GM19395 (cell line): ENCODE measurements at regions not wholly inside any gene's neighbourhood (a gene's known extent, or its start where the extent isn't known, plus 50 kb on each side); places are given as distances from the start of the nearest gene placed in this dataset.

Experiments used
- ATAC-seq: cut with Tn5 transposase; IDR thresholded peaks from one replicate; pipeline ENCODE4 v1.9.1; 2021; ENCODE audit warnings: mild to moderate bottlenecking, moderate library complexity; ENCODE audit not compliant: unreplicated experiment

DNA sequence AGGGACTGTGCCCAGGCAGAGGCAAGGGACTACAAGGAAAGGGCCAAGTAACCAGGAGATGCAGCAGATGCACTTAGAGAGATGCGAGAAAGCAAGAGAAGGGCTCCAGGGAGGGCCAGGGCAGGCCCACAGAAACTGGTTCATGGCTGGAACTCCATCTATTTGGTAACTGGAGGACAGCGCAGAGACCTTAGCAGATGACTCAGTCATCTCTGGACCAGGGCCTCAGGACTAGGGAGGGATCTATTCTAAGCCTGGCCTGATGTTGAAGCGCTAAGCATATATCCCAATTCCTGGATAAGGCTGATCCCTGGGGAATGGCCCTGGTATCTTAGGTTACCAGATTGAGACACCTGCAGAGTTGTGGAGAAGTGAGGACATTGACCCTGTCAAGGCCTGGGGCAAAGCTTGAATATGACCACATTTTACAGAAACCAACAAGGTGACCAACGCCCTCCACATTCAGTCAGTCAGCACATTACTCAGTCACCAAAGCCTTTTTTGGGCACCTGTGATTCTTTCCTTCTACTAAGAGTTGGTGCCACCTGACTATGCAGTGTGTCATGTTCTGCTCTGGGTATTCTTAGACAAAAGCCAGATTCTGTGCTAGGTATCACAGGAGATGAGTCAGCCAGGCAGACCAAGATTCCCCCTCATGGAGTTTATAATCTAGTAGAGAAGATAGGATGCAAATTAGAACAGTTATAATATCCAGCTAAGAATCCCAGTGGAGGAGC is 68.4 kb upstream of the SLCO3A1 start:
- no peak for ATAC-seq

- ATAC-seq = no peak
Measured at GRCh38 chr15:91787198-91787597, 66.3 kb upstream of the SLCO3A1 start.

DNA sequence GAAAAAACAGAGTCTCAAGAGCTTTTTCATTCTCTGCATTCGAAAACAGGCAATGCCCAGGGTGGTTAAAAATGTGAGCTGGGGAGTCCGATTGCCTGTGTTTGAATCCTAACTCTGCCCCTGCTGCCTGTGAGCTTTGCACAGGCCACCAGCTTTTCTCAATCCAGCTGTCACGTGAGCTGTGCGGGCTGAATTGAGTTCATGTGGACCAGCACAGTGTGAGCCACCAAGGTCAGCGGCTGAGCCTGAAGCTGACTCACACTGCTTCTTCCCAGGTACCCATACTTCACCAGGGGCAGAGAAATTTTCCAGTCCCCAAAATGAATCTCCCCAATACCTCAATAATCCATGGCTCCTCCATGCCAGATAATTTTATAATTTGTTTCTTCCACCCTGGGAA is 64.4 kb upstream of the SLCO3A1 start:
- ATAC-seq = no peak

DNA sequence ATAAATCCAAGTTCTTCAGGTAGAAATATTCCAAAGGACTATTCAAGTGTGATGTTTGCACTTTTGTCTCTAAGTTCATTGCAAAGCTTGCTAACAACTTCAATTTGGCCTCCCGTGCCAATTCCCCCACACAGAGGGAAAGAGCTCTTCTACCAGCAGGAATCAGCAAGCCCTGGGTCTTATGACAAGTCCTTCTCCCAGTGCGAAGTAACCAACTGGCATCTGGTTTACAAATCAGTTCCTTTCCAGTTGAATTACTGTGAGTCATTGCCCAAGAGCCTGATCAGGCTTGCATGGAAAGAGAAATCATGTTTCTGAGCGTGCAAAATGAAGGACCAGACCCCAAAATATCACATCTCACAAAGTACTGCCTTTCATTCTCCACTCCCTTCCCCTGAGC is 62.7 kb upstream of the SLCO3A1 start:
- no peak for ATAC-seq

DNA sequence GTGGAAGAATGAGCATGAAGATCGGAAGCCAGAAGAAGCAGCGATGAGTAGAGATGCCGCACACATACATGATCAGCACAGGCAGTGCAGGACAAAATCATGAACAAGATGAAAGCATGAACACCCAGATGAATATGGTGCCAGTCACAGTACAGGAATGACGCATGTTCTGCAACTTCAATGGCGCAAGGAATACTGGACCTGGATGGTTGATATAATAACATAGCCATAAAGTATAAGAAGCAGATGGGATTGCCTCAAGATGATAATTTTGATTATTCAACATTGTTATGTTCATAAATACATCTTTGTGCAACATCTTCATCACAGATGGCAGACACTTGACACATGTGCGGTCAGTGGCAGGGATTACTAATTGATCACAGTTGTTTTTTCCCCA is 59.7 kb upstream of the SLCO3A1 start:
- no peak for ATAC-seq

DNA sequence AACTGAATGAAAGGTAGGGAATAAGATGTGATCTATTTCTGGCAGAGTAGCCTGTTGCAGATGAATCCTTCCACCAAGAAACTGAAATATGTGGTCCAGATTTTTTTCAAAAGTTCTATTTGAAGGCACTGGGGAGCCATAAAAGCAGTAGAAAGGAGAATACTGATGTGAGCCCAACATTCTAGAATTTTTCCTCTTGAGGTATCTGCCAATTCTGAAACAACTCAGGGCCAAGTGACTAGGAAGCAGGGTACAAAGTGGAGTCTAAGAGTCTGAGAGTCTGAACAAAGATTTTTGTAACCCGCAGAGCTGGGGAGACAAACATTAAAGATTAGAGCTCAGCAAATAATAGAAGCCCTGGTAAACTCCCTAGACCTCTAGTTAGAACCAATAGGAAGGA is 58.3 kb upstream of the SLCO3A1 start:
- no peak for ATAC-seq

DNA sequence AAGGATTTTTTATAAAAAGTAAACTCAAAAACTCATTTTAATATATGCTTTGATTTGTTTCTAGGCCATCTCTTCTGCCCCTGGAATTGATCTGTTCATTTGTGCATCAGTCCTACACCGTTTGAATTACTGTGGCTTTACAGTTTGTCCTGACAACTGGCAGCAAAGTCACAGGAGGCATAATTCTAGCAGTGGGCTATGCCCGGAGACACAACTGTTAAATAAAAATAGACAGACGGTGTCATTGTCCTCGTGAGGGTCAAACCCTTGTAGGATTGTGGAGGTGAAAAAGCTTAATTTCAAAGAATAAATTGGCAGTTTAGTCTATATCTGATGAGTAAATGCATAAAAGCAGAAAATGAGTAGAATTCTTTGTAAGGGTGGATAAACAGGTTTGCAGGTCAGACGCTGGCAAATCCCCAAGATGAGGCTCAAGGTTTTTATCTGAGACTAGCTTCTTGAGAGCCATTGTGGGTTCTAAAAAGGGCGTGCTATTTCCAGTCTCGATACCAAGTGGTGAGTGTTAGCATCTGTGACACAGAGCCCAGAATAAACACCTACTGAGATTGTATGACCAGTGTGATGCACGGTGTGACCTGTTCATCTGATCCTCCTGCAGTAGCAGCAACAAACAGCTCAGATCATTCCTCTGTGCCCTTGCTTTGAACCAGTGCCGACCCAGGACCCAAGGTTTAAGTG is 51.5 kb upstream of the SLCO3A1 start:
- ATAC-seq = no peak

DNA sequence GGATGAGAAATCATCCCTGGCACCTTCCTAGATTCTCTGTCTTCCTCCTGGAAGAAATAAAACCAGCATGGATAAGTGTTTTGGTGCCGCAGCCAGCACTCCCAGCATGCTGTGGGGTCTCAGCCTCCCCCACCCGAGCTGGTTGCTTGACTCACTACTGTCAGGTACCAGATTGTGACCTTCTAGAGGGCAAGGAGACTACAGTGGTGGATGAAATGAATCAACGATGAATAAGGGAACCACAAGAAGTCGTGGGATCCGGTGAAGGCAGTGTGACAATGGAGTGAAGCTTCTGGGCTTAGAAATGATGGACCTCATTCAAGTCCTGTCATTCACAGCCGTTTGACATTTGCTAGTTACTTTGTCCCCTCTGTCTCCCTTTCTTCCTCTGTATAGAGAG is 50.2 kb upstream of the SLCO3A1 start:
- ATAC-seq = no peak
